Duodenal mucosa (tissue), 2 donors: ENCODE measurements at regions not wholly inside any gene's neighbourhood (a gene's known extent, or its start where the extent isn't known, plus 50 kb on each side); places are given as distances from the start of the nearest gene placed in this dataset.

Source experiments
- H3K27ac ChIP-seq: one replicate; pipeline ENCODE4 v1.7.0; 2013; ENCODE audit warnings: low read depth, low read length
- H3K27me3 ChIP-seq, 2 donors: one replicate each; pipeline ENCODE4 v1.7.0; 2013; ENCODE audit warnings: low read length in 2 of 2, control low read depth in 1 of 2; ENCODE audit not compliant: insufficient read depth in 2 of 2, control insufficient read depth in 1 of 2
- H3K36me3 ChIP-seq, 2 donors: one replicate each; pipeline ENCODE4 v1.7.0; 2013; ENCODE audit warnings: low read length in 2 of 2, control low read depth in 1 of 2; ENCODE audit not compliant: insufficient read depth in 2 of 2, control insufficient read depth in 1 of 2
- H3K4me1 ChIP-seq, 2 donors: one replicate each; pipeline ENCODE4 v1.7.0; 2013; ENCODE audit warnings: low read length in 2 of 2, control low read depth in 1 of 2; ENCODE audit not compliant: insufficient read depth in 2 of 2, control insufficient read depth in 1 of 2
- H3K4me3 ChIP-seq, 2 donors: one replicate each; pipeline ENCODE4 v1.7.0; 2013; ENCODE audit warnings: low read length in 2 of 2, low read depth in 1 of 2
- H3K9ac ChIP-seq, 2 donors: one replicate each; pipeline ENCODE4 v1.7.0; 2013; ENCODE audit warnings: low read length in 2 of 2, low read depth in 1 of 2
- H3K9me3 ChIP-seq, 2 donors: one replicate each; pipeline ENCODE4 v1.7.0; 2013; ENCODE audit warnings: low read length in 2 of 2, control low read depth in 1 of 2; ENCODE audit not compliant: control insufficient read depth in 1 of 2

GRCh38 chr7:36781011-36781738, 56.9 kb upstream of the AOAH start:
- Histone ChIP-seq H3K9me3 (no peaks in the 10 kb centered on the region), H3K9ac (no peak overlapping the region), H3K36me3 (no peaks in the 10 kb centered on the region), H3K4me3 (no peak overlapping the region), H3K4me1 (peaks cover 3 to 10% of the 10 kb centered on the region in 2 donors), H3K27ac (no peak overlapping the region), H3K27me3 (no peaks in the 10 kb centered on the region)

- no peak overlapping the region for H3K9ac ChIP-seq
- no peak overlapping the region for H3K4me3 ChIP-seq
- H3K4me1 ChIP-seq: peaks cover 0 to 6% of the 10 kb centered on the region in 2 donors
- H3K9me3 ChIP-seq: no peaks in the 10 kb centered on the region
- no peak overlapping the region for H3K27ac ChIP-seq
- H3K36me3 ChIP-seq: no peaks in the 10 kb centered on the region
- no peaks in the 10 kb centered on the region for H3K27me3 ChIP-seq
Observed at GRCh38 chr7:36777855-36778254, 53.6 kb upstream of the AOAH start.

- no peaks in the 10 kb centered on the region for H3K27me3 ChIP-seq
- H3K9me3 ChIP-seq: no peaks in the 10 kb centered on the region
- peaks cover 0 to 6% of the 10 kb centered on the region in 2 donors for H3K4me1 ChIP-seq
- H3K9ac ChIP-seq: peak overlapping the region in 1 of 2 donors; percentile 20
- H3K4me3 ChIP-seq: peak overlapping the region; percentile 10 to 44
- H3K36me3 ChIP-seq: no peaks in the 10 kb centered on the region
- no peak overlapping the region for H3K27ac ChIP-seq
Observed at GRCh38 chr7:36777062-36777461, 52.8 kb upstream of the AOAH start.

- Histone ChIP-seq H3K27ac (no peak overlapping the region), H3K4me3 (no peak overlapping the region), H3K36me3 (no peaks in the 10 kb centered on the region), H3K9ac (no peak overlapping the region), H3K27me3 (no peaks in the 10 kb centered on the region), H3K4me1 (peaks cover 0 to 6% of the 10 kb centered on the region in 2 donors), H3K9me3 (no peaks in the 10 kb centered on the region)
Observed at GRCh38 chr7:36775676-36776075, 51.4 kb upstream of the AOAH start.

- H3K27me3 ChIP-seq: no peaks in the 10 kb centered on the region
- H3K9me3 ChIP-seq: no peaks in the 10 kb centered on the region
- no peak overlapping the region for H3K27ac ChIP-seq
- peaks cover 0 to 6% of the 10 kb centered on the region in 2 donors for H3K4me1 ChIP-seq
- no peak overlapping the region for H3K9ac ChIP-seq
- no peaks in the 10 kb centered on the region for H3K36me3 ChIP-seq
- no peak overlapping the region for H3K4me3 ChIP-seq
Observed at GRCh38 chr7:36775061-36775620, 50.8 kb upstream of the AOAH start.
